NB4 (cell line): ENCODE measurements at regions not wholly inside any gene's neighbourhood (a gene's known extent, or its start where the extent isn't known, plus 50 kb on each side); places are given as distances from the start of the nearest gene placed in this dataset.

Experiments used
- MYC ChIP-seq: IDR thresholded peaks from 2 replicates; pipeline ENCODE4 v1.6.1; 2011; ENCODE audit warnings: low read depth, low read length
- POLR2A ChIP-seq: IDR thresholded peaks from 2 replicates; pipeline ENCODE4 v1.6.1; 2011; ENCODE audit warnings: mild to moderate bottlenecking; ENCODE audit not compliant: insufficient read length; ENCODE audit errors: extremely low read depth
- TF ChIP-seq, protein P1 (sequence below): IDR thresholded peaks from one replicate; pipeline ENCODE4 v1.5.1; 2012; ENCODE audit warnings: low read depth, low read length
- TF ChIP-seq, protein P2 (sequence below): IDR thresholded peaks from 2 replicates; pipeline ENCODE4 v1.6.1; 2011; ENCODE audit warnings: low read depth, low read length

DNA sequence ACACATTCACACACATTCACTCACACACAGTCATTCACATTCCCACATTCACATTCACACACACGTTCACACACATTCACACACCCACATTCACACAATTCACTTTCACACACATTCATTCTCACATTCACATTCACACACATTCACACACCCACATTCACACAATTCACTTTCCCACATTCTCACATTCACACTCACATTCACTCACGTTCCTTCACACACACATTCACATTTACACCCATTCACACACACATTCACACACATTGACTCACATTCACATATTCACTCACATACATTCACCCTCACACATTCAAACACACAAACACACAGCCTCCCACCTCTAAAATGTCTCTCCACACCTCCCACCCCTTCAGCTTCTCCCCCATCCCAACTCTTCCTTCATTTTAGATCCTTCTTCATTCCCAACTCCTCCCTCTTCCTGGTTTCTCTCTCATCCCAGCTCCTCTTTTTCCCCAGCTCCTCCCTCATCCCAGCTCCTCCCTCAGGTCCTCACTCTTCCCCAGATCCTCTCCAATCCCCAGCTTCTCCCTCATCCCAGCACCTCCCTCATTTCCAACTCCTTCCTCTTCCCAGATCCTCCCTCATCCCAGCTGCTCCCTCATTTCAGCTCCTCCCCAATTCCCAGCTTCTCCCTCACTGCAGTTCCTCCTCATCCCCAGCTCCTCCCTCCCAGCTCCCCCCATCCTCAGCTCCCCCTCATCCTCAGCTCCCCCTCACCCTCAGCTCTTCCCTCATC, 111.0 kb downstream of the FAM53A start:
- TF ChIP-seq, protein P1, sequence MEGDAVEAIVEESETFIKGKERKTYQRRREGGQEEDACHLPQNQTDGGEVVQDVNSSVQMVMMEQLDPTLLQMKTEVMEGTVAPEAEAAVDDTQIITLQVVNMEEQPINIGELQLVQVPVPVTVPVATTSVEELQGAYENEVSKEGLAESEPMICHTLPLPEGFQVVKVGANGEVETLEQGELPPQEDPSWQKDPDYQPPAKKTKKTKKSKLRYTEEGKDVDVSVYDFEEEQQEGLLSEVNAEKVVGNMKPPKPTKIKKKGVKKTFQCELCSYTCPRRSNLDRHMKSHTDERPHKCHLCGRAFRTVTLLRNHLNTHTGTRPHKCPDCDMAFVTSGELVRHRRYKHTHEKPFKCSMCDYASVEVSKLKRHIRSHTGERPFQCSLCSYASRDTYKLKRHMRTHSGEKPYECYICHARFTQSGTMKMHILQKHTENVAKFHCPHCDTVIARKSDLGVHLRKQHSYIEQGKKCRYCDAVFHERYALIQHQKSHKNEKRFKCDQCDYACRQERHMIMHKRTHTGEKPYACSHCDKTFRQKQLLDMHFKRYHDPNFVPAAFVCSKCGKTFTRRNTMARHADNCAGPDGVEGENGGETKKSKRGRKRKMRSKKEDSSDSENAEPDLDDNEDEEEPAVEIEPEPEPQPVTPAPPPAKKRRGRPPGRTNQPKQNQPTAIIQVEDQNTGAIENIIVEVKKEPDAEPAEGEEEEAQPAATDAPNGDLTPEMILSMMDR, result no peak
- TF ChIP-seq POLR2A (no peak), MYC (no peak)
- TF ChIP-seq, protein P2, sequence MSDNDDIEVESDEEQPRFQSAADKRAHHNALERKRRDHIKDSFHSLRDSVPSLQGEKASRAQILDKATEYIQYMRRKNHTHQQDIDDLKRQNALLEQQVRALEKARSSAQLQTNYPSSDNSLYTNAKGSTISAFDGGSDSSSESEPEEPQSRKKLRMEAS, result no peak
